ENCODE measurements at regions not wholly inside any gene's neighbourhood (a gene's known extent, or its start where the extent isn't known, plus 50 kb on each side); places are given as distances from the start of the nearest gene placed in this dataset.

DNA sequence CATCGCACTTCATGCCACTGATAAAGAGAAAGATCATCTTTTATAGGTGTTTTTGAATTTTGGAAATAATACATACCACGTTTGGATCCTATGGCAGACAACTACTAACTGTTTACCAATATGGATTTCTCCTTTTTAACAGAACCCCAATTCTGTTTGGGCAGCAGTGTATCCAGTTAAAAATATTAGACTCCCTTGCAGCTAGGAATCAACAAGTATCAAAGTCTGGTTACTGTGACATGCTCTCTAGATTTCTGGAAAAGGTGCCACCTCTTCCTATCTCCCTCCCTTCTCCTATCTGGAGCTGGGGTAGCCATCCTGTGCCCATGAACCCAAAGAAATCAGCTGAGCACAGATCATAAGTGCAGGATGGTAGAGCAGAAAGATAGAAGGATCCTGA lies 54.1 kb upstream of the DTNBP1 start:
- DNase-seq (ENCODE audit: low read depth) = no peak

DNA sequence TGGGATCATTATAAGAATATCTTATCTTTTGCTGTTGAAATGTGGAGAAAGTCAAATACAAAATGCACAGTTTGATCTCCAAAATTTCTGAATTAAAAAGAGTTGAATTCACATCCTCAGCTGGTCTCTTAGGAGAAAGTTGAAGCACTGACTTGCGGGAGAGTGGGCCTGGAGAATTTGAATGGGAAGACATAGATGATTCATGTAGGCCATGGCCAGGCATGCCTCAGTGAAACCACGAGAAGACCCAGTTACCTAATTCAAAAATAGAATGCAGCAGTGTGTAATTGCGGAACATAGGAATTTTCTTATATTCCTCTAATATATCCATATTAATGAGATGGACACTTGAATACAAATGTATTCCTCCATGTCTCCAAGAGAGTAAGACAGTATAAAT lies 53.0 kb upstream of the DTNBP1 start:
- DNase-seq (ENCODE audit: low read depth) = no peak

DNA sequence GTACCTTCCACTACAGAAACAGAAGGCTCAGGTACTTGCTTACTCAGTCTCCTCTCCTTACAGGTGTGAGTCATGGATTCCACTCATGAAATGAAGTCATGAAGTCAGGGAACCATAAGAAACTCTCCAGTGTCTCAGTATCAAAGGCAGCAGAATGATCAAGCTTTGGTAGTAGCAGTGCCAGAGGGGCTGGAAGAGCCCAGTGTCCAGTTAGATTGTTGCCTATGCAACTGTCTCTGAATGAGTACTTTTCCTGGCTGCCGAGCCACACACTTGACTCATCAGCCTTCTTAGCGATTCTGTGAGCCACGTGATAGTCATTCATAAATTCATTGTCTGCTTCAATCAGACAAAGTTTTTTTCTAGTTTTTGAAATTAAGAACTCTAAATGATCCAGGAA lies 52.2 kb upstream of the DTNBP1 start:
- peak; percentile 12 for DNase-seq (ENCODE audit: low read depth)

DNA sequence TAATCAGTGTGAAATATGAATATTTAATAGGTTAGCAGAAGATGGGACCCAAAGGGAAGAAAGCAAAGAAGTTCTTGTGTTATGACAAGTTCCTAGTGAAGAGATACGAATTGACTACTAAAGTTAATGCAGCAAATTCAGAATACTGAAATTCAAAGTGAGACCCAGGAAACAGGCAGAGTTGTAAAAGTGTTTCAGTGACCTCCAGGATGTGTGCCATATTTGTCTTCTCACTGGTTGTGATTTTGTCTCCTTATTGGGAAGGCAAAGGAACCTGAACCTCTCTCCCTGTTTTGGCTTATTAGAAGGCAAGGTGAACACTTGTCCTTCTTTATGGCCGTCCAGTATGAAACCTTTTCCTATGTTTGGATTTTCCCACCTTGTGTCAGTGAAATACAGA lies 51.8 kb upstream of the DTNBP1 start:
- no peak for DNase-seq (ENCODE audit: low read depth)

DNA sequence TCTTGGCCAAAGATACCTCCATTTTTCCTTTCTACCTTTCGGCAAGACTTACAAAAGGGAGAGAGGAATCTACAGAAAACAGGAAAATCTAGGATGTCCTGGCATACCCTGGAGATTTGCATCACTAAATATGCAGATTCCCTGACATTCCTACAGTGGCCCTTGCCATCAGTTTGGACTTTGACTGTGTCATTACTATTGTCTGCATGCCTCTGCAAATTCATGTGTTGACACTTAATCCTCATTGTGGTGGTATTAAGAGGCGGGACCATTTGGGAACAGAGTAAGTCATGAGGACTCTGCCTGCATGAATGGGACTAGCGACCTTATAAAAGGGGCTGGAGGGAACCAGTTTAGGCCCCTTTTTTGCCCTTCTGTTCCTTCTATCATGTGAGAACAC lies 50.5 kb upstream of the DTNBP1 start:
- no peak for DNase-seq (ENCODE audit: low read depth)

DNA sequence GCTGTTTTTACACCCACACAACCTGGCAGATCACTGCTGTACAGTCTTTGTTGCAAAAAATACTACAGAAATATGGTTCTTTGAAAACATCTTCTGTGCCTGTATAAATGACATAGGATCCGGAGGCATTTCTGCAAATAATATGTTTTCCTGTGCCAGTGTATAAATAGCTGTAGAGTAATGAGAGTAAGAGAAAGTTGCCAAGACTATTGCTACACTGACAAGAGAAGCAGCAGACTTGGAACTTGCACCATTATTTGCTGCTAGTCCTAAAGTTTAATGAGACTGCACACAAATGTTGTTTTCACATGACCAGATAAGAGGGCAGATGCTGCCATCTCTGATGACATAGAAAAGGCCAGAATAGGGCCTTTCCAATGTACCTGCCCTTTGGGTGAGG lies 50.0 kb upstream of the DTNBP1 start:
- DNase-seq (ENCODE audit: low read depth) = no peak
